Fibroblast of skin of scalp (primary cell): ENCODE measurements at regions not wholly inside any gene's neighbourhood (a gene's known extent, or its start where the extent isn't known, plus 50 kb on each side); places are given as distances from the start of the nearest gene placed in this dataset.
A peak's percentile ranks its signal among the peaks of the same experiment; 100 is the strongest.
"Not testable (repeated sequence)": the region's sequence is repeated elsewhere in the genome, so short reads cannot be mapped to it uniquely, and the experiment has no call there.

Experiments
- DNase-seq: peaks from one replicate; pipeline ENCODE4 v3.0.0-alpha.2; 2013

GRCh38 chr7:131845573-131846314 lies 289.3 kb upstream of the PODXL start:
- no peak for DNase-seq

GRCh38 chr7:131844369-131844768 lies 287.9 kb upstream of the PODXL start:
- no peak for DNase-seq

GRCh38 chr7:131843898-131844331 lies 287.5 kb upstream of the PODXL start:
- peak; percentile 56 for DNase-seq

DNA sequence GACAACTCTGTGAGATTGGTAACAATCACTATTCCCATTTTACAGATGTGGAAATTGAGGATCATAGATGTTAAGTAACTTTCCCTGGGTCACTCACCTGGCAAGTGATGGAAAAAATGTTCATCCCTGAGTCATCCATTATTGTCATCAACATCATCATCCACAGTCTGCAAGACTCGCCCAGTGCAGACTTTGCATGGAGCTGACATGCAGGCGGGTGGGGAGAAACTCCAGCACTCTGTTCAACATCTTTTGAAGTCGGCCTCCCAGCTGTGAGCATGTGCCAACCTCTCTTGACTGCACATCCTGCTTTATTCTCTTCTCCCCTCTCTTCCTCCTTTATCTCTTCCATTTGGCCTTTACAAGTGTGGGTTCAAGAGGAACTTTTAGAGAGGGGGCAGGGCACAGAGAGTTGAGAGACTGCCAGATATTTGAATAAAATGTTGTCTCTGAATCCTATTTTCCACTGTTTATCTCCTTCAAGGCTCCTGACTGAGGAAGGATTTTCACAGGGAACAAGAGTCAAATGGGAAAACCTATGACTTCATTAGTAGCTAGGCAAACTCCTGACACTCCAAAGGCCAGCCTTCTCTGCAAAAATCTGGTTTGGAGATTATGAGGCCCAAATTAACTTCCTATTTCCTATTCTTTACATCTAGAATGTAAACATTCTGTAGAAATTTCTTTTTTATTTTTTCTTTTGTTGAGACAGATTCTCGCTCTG lies 283.7 kb upstream of the PODXL start:
- no peak for DNase-seq

DNA sequence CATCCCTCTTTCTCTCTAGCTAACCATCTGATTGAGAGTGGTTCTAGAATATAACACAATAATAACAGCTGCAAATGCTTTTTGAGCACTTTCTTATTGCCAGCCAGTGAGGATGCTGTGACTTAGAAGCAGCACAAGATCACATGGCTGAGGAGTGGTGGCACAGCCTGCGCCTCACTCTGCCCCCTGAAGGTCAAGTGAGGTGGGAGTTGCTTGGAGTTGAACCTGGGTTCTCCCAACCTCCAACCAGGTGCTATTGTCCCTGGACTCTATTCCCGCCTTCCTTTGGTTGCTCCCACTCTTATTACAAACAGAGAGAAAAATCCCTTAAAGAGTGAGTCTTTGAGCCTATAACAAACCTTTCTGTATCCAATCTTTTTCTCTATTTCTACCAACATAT lies 280.3 kb upstream of the PODXL start:
- DNase-seq: no peak

- DNase-seq: no peak
These were observed 278.7 kb upstream of the PODXL start for GRCh38 chr7:131835141-131835540.

- no peak for DNase-seq
These were observed 274.3 kb upstream of the PODXL start for GRCh38 chr7:131830681-131831080.

DNA sequence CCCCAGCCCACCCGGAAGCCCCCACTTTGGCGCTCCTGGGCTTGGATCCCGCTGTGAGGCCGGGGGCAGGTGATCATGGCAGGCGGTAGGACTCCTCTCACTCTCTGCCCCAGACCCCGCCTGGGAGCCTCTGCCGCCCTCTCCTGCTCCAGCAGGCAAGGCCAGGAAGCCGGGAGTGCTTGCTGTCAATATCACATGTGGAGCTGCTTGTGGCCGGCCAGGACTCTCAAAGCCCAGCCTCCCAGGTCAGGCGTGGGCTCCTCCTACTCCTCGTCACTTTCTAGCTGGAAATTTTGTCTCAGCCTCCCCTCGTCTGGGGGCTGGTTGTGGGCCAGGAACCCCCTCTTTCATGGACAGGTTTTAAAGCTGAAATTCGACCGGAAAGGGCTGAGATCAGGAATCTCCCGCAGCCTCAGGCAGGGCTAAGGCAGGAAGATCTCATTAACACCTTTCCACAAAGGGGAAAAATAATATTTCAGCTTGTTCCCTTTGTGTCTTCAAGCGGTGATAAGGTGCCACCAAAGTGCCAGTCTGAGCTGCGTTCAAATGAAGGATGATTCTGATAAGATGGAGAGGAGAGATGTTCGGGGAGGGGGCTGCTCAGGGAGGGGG lies 273.6 kb upstream of the PODXL start:
- peak; percentile 4 for DNase-seq

DNA sequence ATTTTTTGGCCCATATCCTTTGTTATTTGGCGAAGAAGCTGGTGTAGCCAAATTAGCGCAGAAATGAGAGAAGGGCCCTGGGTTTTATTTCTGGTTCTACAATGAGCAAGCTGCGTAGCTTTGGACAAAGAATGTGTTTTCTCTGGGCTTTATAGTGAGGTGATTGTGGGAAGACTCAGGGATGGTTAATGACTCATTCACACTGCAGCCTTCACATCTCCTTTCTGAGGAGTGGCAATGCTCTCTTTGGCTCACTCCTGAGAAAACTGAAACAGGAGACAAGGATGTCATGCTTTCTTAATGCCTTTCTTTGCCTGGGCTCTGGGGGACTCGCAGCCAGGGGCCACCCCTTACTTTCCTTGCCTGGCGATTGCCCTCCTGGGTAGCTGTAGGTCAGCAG lies 271.0 kb upstream of the PODXL start:
- DNase-seq: no peak

DNA sequence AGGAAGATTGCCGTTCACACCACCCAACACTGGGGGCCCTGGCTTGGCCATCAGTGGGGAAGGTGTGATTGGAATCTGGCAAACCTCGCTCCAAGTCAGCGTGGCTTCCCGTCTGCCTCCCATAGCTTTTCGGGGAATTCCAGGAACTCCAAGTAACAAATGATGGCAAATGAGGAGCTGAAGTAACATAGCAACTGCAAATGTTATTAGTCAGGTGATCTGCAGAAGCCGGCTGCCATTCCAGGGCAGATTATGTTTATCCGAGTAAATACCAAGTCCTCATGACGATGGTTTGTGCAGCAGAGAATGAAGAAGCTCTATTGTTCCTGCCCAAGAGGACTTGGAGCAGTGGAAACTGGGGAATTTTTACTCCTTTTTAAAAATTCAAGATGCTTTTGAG lies 270.5 kb upstream of the PODXL start:
- DNase-seq: no peak

- not testable (repeated sequence) for DNase-seq
These were observed 267.6 kb upstream of the PODXL start for GRCh38 chr7:131823961-131824440.

DNA sequence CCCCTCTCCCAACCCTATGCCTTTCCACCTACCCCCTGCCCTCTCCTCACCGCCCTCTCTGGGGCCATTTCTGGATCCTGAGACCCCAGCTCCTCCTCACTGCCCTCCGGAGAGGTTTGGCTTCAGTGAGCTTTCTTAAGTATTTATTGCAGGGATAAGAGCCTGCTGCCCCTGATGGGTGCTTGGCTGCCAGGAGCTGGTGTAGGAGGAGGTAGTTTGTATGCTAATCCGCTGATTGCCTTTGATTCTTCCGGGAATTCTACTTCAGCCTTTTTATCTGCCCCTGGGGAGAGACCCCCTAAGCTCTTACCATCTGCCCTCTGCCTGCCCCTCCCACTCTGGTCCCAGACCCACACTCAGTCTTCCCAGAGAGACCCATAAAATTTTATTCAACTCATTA lies 263.5 kb upstream of the PODXL start:
- DNase-seq: no peak

GRCh38 chr7:131816391-131817007 lies 260.1 kb upstream of the PODXL start:
- DNase-seq: no peak

DNA sequence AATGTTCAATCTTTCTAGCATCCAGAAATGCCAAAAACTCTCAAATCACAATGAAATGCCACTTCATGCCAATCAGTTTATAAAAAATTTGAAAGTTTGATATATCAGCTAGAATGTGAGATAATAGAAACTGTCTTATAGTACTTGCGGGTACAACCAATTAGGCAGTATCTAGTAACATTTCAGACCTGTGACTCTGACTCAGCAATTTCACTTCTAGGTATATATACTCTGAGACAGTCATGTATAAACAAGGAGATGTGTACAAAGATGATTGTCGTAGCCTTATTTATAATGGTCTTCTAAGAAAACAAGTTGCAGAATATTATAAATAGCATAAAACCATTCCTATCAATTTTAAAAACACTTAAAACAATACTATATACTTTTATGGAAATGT lies 252.3 kb upstream of the PODXL start:
- DNase-seq: no peak

DNA sequence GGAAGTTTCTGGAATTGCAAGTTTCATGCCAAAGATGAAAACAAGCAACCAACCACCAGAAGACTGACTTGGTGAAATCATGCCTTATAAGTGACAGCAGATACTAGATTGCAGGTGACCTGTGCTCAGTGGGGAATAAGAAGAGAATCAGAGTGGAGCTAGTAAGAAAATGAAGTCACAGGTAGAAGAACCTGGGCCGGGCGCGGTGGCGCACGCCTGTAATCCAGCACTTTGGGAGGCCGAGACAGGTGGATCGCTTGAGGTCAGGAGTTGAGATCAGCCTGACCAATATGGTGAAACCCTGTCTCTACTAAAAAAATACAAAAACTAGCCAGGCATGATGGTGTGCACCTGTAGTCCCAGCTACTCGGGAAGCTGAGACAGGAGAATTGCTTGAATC lies 251.7 kb upstream of the PODXL start:
- not testable (repeated sequence) for DNase-seq

DNA sequence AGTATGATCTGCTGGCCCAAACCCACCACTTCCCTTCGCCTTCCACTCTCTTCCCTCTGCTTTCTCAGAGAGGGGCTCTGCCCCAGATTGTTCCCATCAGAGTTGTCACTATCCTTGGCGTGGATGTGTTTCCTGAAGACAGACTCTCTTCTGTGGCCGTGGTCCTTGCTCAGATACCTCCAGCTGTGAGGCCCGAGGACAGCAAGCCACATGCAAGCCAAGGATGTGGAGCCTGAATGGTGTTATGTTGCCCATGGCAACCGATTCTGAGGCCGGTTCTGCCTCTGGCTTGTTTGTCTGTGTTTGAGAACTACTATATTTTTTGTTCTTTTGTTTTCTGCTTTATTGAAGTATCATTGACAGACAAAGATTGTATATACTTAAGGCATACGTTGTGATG lies 247.4 kb upstream of the PODXL start:
- DNase-seq: no peak

- DNase-seq: no peak
These were observed 245.9 kb upstream of the PODXL start for GRCh38 chr7:131802195-131802864.

DNA sequence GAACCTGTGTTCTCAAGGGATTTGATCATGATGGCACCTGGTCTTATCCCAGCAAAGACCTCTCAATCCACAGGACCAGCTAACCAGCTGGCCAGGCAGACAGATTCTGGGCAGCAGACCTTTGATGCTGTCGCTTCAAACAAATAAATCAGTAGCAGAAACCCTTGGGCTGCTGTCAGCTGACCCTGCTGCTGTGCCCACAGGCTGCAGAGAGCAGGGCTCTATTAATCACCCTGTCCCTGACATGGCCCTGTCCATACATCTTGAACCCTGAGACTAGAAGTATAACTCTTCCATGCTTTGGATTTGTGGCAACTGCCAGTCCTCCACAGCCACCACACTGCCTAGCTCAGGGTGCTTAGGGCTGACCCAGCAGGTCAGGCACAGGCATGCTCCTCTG lies 244.1 kb upstream of the PODXL start:
- DNase-seq: no peak

GRCh38 chr7:131800008-131800407 lies 243.6 kb upstream of the PODXL start:
- DNase-seq: no peak

DNA sequence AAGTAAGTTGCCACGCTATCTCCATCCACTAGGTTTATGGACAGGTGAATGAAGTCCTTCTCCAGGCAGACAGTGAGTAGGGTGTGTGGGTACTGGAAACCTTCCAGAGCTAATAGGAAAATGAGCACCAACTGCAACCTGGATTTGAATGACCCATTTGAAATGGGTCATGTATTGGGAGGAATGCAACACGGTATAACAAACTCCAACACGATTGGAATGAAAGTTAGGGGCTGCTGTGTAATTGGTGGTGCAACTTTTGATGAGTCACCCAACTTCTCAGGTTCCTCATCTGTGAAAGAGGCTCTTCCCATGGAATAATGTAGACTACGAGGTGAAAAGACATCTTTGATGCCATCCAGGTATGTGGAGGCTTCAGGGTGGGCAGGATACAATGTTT lies 241.4 kb upstream of the PODXL start:
- DNase-seq: no peak

GRCh38 chr7:131795400-131795799 lies 239.0 kb upstream of the PODXL start:
- no peak for DNase-seq

- DNase-seq: no peak
These were observed 235.9 kb upstream of the PODXL start for GRCh38 chr7:131792311-131792710.

- DNase-seq: no peak
These were observed 230.7 kb upstream of the PODXL start for GRCh38 chr7:131787101-131787500.
